CD8-positive, alpha-beta memory T cell (primary cell): ENCODE measurements at regions not wholly inside any gene's neighbourhood (a gene's known extent, or its start where the extent isn't known, plus 50 kb on each side); places are given as distances from the start of the nearest gene placed in this dataset.
"Not testable (repeated sequence)": the region's sequence is repeated elsewhere in the genome, so short reads cannot be mapped to it uniquely, and the experiment has no call there.

Source experiments
- CTCF ChIA-PET: fragments of 350-600 bp; sonication (Branson Sonifier 250); formaldehyde crosslinking; loops from one replicate; lab custom pipeline; 2021; ENCODE audit warnings: antibody characterized with exemption; lab: Charles Lee
- POLR2A ChIA-PET: fragments of 350-600 bp; sonication (Branson Sonifier 250); formaldehyde crosslinking; loops from one replicate; lab custom pipeline; 2021; ENCODE audit warnings: antibody characterized with exemption; lab: Charles Lee
- DNase-seq, 5 donors: peaks; one replicate each; pipeline versions ENCODE4 v3.0.0 to v3.0.0-alpha.2; 2020 to 2022; ENCODE audit warnings: mixed read lengths in 1 of 5
- H3K27ac ChIP-seq: one replicate; pipeline ENCODE4 v1.7.0; 2013; ENCODE audit warnings: low read depth, mild to moderate bottlenecking, low read length, moderate library complexity
- H3K27me3 ChIP-seq: 2 replicates; pipeline ENCODE4 v1.7.0; 2013; ENCODE audit warnings: low read length, mild to moderate bottlenecking; ENCODE audit not compliant: insufficient read depth, poor library complexity, severe bottlenecking
- H3K36me3 ChIP-seq: 2 replicates; pipeline ENCODE4 v1.7.0; 2013; ENCODE audit warnings: mild to moderate bottlenecking, low read length, moderate library complexity; ENCODE audit not compliant: insufficient read depth
- H3K4me1 ChIP-seq: 2 replicates; pipeline ENCODE4 v1.7.0; 2013; ENCODE audit warnings: mild to moderate bottlenecking, low read length, moderate library complexity; ENCODE audit not compliant: insufficient read depth
- H3K4me3 ChIP-seq: 2 replicates; pipeline ENCODE4 v1.7.0; 2013; ENCODE audit warnings: mild to moderate bottlenecking, low read length
- H3K9me3 ChIP-seq: 2 replicates; pipeline ENCODE4 v1.7.0; 2013; ENCODE audit warnings: mild to moderate bottlenecking, low read length
- H3K27ac Mint-ChIP-seq, 8 donors: one replicate each; pipeline ENCODE4 v1.8.0; 2020 to 2021; ENCODE audit warnings: mixed read lengths in 8 of 8, mild to moderate bottlenecking in 6 of 8, inconsistent platforms in 3 of 8, moderate library complexity in 3 of 8
- H3K27me3 Mint-ChIP-seq, 2 donors: one replicate each; pipeline ENCODE4 v1.8.0; 2020 to 2021; ENCODE audit warnings: mixed read lengths in 2 of 2, mild to moderate bottlenecking in 1 of 2, moderate library complexity in 1 of 2
- H3K36me3 Mint-ChIP-seq, 3 donors: one replicate each; pipeline ENCODE4 v1.8.0; 2020 to 2021; ENCODE audit warnings: mixed read lengths in 3 of 3, inconsistent platforms in 1 of 3, mild to moderate bottlenecking in 1 of 3
- H3K4me1 Mint-ChIP-seq, 3 donors: one replicate each; pipeline ENCODE4 v1.8.0; 2020 to 2021; ENCODE audit warnings: mixed read lengths in 3 of 3, inconsistent platforms in 1 of 3, mild to moderate bottlenecking in 1 of 3
- H3K4me3 Mint-ChIP-seq, 7 donors: one replicate each; pipeline ENCODE4 v1.8.0; 2020 to 2021; ENCODE audit warnings: mixed read lengths in 7 of 7, mild to moderate bottlenecking in 6 of 7, moderate library complexity in 4 of 7, inconsistent platforms in 2 of 7
- H3K9me3 Mint-ChIP-seq, 5 donors: one replicate each; pipeline ENCODE4 v1.8.0; 2020 to 2022; ENCODE audit warnings: mixed read lengths in 5 of 5, mild to moderate bottlenecking in 3 of 5, moderate library complexity in 2 of 5, inconsistent platforms in 1 of 5

GRCh38 chrX:73962948-73963347 lies 110.4 kb upstream of the XIST start:
- H3K4me1 Mint-ChIP-seq, result peaks cover 63 to 79% (median 73%) of the 10 kb centered on the region in 3 donors
- Histone ChIP-seq H3K27me3 (no peaks in the 10 kb centered on the region), H3K4me1 (no peaks in the 10 kb centered on the region), H3K4me3 (no peak overlapping the region), H3K36me3 (no peaks in the 10 kb centered on the region), H3K27ac (no peak overlapping the region), H3K9me3 (no peaks in the 10 kb centered on the region)
- H3K4me3 Mint-ChIP-seq, result no peak overlapping the region
- H3K9me3 Mint-ChIP-seq, result no peaks in the 10 kb centered on the region
- ChIA-PET CTCF (no interaction called here), POLR2A (no interaction called here)
- H3K36me3 Mint-ChIP-seq, result peaks cover 0 to 33% (median 4%) of the 10 kb centered on the region in 3 donors
- H3K27me3 Mint-ChIP-seq, result no peaks in the 10 kb centered on the region
- DNase-seq, result no peak
- peak overlapping the region in 4 of 8 donors; percentile 17 to 90 (median 52) for H3K27ac Mint-ChIP-seq

GRCh38 chrX:73961867-73962266 lies 109.4 kb upstream of the XIST start:
- H3K4me3 ChIP-seq, H3K27me3 ChIP-seq, H3K9me3 ChIP-seq, H3K4me1 ChIP-seq, CTCF ChIA-PET, H3K9me3 Mint-ChIP-seq, H3K27me3 Mint-ChIP-seq, DNase-seq, H3K36me3 ChIP-seq, H3K27ac ChIP-seq: not testable (repeated sequence)
- H3K4me1 Mint-ChIP-seq, result peaks cover 63 to 85% (median 77%) of the 10 kb centered on the region in 3 donors
- POLR2A ChIA-PET, result interaction anchor here (0.7 kb wide), 1 partner anchor 15 kb away, joined by 5 read pairs; no protein-coding TSS in a partner anchor
- H3K27ac Mint-ChIP-seq, result peak overlapping the region in 4 of 8 donors; percentile 7 to 71 (median 60)
- H3K4me3 Mint-ChIP-seq, result peak overlapping the region in 1 of 7 donors; percentile 11
- peaks cover 0 to 30% (median 3%) of the 10 kb centered on the region in 3 donors for H3K36me3 Mint-ChIP-seq

- H3K36me3 Mint-ChIP-seq, result peaks cover 4 to 27% (median 5%) of the 10 kb centered on the region in 3 donors
- ChIA-PET CTCF (interaction anchor here (1.0 kb wide), 1 partner anchor 53 kb away, joined by 3 read pairs; no protein-coding TSS in a partner anchor), POLR2A (no interaction called here)
- H3K36me3 ChIP-seq, result no peaks in the 10 kb centered on the region
- H3K4me3 Mint-ChIP-seq, result peak overlapping the region; percentile 87 to 100 (median 91)
- H3K27ac Mint-ChIP-seq, result peak overlapping the region; percentile 91 to 100 (median 97)
- peak overlapping the region; percentile 96 for H3K4me3 ChIP-seq
- no peaks in the 10 kb centered on the region for H3K9me3 ChIP-seq
- H3K9me3 Mint-ChIP-seq, result no peaks in the 10 kb centered on the region
- peaks cover 7% of the 10 kb centered on the region for H3K4me1 ChIP-seq
- peaks cover 38 to 47% (median 38%) of the 10 kb centered on the region in 3 donors for H3K4me1 Mint-ChIP-seq
- H3K27me3 ChIP-seq, result no peaks in the 10 kb centered on the region
- DNase-seq, result no peak
- peaks cover 0 to 1% of the 10 kb centered on the region in 2 donors for H3K27me3 Mint-ChIP-seq
- peak overlapping the region; percentile 95 for H3K27ac ChIP-seq
Observed at GRCh38 chrX:73944563-73944908, 92.0 kb upstream of the XIST start.

GRCh38 chrX:73943693-73944562 lies 91.4 kb upstream of the XIST start:
- peak overlapping the region; percentile 95 for H3K27ac ChIP-seq
- DNase-seq, result peak; percentile 69 to 90 (median 86)
- CTCF ChIA-PET, result interaction anchor here (1.0 to 1.1 kb wide), 2 partner anchors 54 to 1376 kb away, joined by 3 read pairs; no protein-coding TSS in a partner anchor

GRCh38 chrX:73940893-73941470 lies 88.5 kb upstream of the XIST start:
- Histone ChIP-seq H3K36me3 (no peaks in the 10 kb centered on the region), H3K4me1 (peaks cover 7% of the 10 kb centered on the region), H3K27me3 (no peaks in the 10 kb centered on the region), H3K4me3 (no peak overlapping the region), H3K9me3 (no peaks in the 10 kb centered on the region), H3K27ac (no peak overlapping the region)
- no peaks in the 10 kb centered on the region for H3K9me3 Mint-ChIP-seq
- H3K27me3 Mint-ChIP-seq, result peaks cover 0 to 3% of the 10 kb centered on the region in 2 donors
- ChIA-PET POLR2A (no interaction called here), CTCF (no interaction called here)
- H3K27ac Mint-ChIP-seq, result peak overlapping the region in 1 of 8 donors; percentile 70
- peaks cover 0 to 10% (median 0%) of the 10 kb centered on the region in 3 donors for H3K36me3 Mint-ChIP-seq
- DNase-seq, result no peak
- H3K4me1 Mint-ChIP-seq, result peaks cover 19 to 23% (median 20%) of the 10 kb centered on the region in 3 donors
- no peak overlapping the region for H3K4me3 Mint-ChIP-seq

More at GRCh38 chrX:73943693-73944562, 91.4 kb upstream of the XIST start:
- H3K27me3 Mint-ChIP-seq, result peaks cover 0 to 1% of the 10 kb centered on the region in 2 donors
- H3K4me3 Mint-ChIP-seq, result peak overlapping the region; percentile 87 to 100 (median 91)
- Histone ChIP-seq H3K9me3 (no peaks in the 10 kb centered on the region), H3K4me1 (peaks cover 7% of the 10 kb centered on the region), H3K27me3 (no peaks in the 10 kb centered on the region), H3K4me3 (peak overlapping the region; percentile 96), H3K36me3 (no peaks in the 10 kb centered on the region)
- H3K9me3 Mint-ChIP-seq, result no peaks in the 10 kb centered on the region
- H3K36me3 Mint-ChIP-seq, result peaks cover 4 to 21% (median 5%) of the 10 kb centered on the region in 3 donors
- POLR2A ChIA-PET, result interaction anchor here (0.6 to 1.1 kb wide), 2 partner anchors 396 to 730 kb away, joined by 3 read pairs; partner anchors contain the start of gene NAP1L2
- H3K27ac Mint-ChIP-seq, result peak overlapping the region; percentile 91 to 100 (median 97)
- H3K4me1 Mint-ChIP-seq, result peaks cover 32 to 41% (median 32%) of the 10 kb centered on the region in 3 donors

DNA sequence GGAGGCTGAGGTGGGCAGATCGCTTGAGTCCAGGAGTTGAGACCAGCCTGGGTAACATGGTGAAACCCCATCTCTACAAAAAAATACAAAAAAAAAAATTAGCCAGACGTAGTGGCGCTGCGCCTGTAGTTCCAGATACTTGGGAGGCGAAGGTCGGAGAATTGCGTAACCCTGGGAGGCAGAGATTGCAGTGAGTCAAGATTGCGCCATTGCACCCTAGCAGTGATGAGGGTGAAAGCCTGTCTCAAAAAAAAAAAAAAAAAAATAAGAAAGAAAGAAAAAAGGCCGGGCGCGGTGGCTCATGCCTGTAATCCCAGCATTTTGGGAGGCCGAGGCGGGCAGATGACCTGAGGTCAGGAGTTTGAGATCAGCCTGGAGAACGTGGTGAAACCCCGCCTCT lies 85.3 kb upstream of the XIST start:
- H3K27ac Mint-ChIP-seq, CTCF ChIA-PET, H3K4me1 Mint-ChIP-seq, POLR2A ChIA-PET, H3K4me3 Mint-ChIP-seq, H3K4me3 ChIP-seq, H3K27me3 Mint-ChIP-seq, H3K27me3 ChIP-seq, H3K4me1 ChIP-seq, H3K36me3 Mint-ChIP-seq, H3K27ac ChIP-seq, H3K36me3 ChIP-seq, H3K9me3 ChIP-seq, DNase-seq, H3K9me3 Mint-ChIP-seq: not testable (repeated sequence)

DNA sequence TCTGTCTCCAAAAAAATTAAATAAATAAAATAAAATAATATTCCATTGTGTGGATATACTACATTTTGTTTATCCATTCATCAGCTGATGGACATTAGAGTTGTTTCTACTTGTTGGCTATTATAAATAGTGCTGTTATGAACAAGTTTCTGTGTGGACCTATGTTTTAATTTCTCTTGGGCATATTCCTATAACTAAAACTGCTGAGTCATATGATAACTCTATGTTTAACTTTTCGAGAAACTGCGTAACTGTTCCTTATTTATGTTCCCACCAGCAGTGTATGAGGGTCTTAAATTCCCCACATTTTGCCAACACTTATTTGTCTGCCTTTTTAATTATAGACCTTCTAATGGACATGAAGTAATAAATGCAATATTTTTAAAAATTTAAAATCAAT lies 80.0 kb upstream of the XIST start:
- no peaks in the 10 kb centered on the region for H3K4me1 ChIP-seq
- Mint-ChIP-seq H3K27me3 (peaks cover 0 to 12% of the 10 kb centered on the region in 2 donors), H3K4me1 (no peaks in the 10 kb centered on the region), H3K4me3 (no peak overlapping the region), H3K36me3 (no peaks in the 10 kb centered on the region), H3K9me3 (no peaks in the 10 kb centered on the region), H3K27ac (no peak overlapping the region)
- no peaks in the 10 kb centered on the region for H3K27me3 ChIP-seq
- no peaks in the 10 kb centered on the region for H3K9me3 ChIP-seq
- CTCF ChIA-PET, result no interaction called here
- H3K36me3 ChIP-seq, result no peaks in the 10 kb centered on the region
- no peak overlapping the region for H3K27ac ChIP-seq
- POLR2A ChIA-PET, result no interaction called here
- no peak overlapping the region for H3K4me3 ChIP-seq
- DNase-seq, result no peak

- H3K27me3 Mint-ChIP-seq, result peaks cover 0 to 13% of the 10 kb centered on the region in 2 donors
- H3K27ac ChIP-seq, result no peak overlapping the region
- no peaks in the 10 kb centered on the region for H3K4me1 ChIP-seq
- no peaks in the 10 kb centered on the region for H3K36me3 ChIP-seq
- H3K27ac Mint-ChIP-seq, result no peak overlapping the region
- H3K36me3 Mint-ChIP-seq, result no peaks in the 10 kb centered on the region
- ChIA-PET CTCF (no interaction called here), POLR2A (no interaction called here)
- H3K9me3 Mint-ChIP-seq, result no peaks in the 10 kb centered on the region
- no peaks in the 10 kb centered on the region for H3K4me1 Mint-ChIP-seq
- no peak overlapping the region for H3K4me3 ChIP-seq
- H3K4me3 Mint-ChIP-seq, result no peak overlapping the region
- no peaks in the 10 kb centered on the region for H3K9me3 ChIP-seq
- no peak for DNase-seq
- no peaks in the 10 kb centered on the region for H3K27me3 ChIP-seq
Observed at GRCh38 chrX:73930300-73930699, 77.8 kb upstream of the XIST start.
